Heart left ventricle (tissue), 13 donors: ENCODE measurements at regions not wholly inside any gene's neighbourhood (a gene's known extent, or its start where the extent isn't known, plus 50 kb on each side); places are given as distances from the start of the nearest gene placed in this dataset.
"Not testable (repeated sequence)": the region's sequence is repeated elsewhere in the genome, so short reads cannot be mapped to it uniquely, and the experiment has no call there.

Experiments
- CTCF ChIP-seq, 12 donors: fragments of 200-600 bp; sonication (generic) in 4 of 12; IDR thresholded peaks; one replicate each; pipeline versions ENCODE4 v1.5.0 to v1.8.0; 2018 to 2022; ENCODE audit warnings: antibody characterized with exemption in 12 of 12, mild to moderate bottlenecking in 5 of 12
- POLR2A ChIP-seq, 2 donors: fragments of 450-650 bp; IDR thresholded peaks; one replicate each; pipeline ENCODE4 v1.6.1; 2017; ENCODE audit warnings: antibody characterized with exemption in 2 of 2, mild to moderate bottlenecking in 2 of 2, moderate library complexity in 2 of 2
- donor health status: ischemic (EF 13 %, LVEDD 7.1; RV severe dilation, severe dysfunction).
- donor health status: DM: no; HTN: yes; CAD: no.
- donor health status: DM: no; HTN: no; CAD: no.
- donor health status: ischemic (EF 25% LVEDD 6.9; RV normal size, moderate dysfunction).
- donor health status: ischemic (EF 25% LVEDD 5.7; RV mildly dilated, moderate dysfunction).
- donor health status: ischemic (EF 35%, LVEDD 5.7; RV mildly dilated, moderate dysfunction).
- donor health status: nonischemic (EF 11% LVEDD 7.7; RV severe dilation, severe dysfunction).
- donor health status: DM: yes; HTN: yes; CAD: no.
- donor health status: PGD.
- donor health status: ischemic (EF 29% LVEDD 5.4; RV normal size, mild dysfunction).
- donor health status: nonischemic (EF 23%, LVEDD 6.1; RV moderate dilation, normal function).

GRCh38 chr1:149398527-149398926 lies 76.3 kb upstream of the NBPF19 start:
- TF ChIP-seq CTCF, POLR2A (IDR thresholded peaks at IDR 0.05): not testable (repeated sequence)
